ENCODE measurements at regions not wholly inside any gene's neighbourhood (a gene's known extent, or its start where the extent isn't known, plus 50 kb on each side); places are given as distances from the start of the nearest gene placed in this dataset.

DNA sequence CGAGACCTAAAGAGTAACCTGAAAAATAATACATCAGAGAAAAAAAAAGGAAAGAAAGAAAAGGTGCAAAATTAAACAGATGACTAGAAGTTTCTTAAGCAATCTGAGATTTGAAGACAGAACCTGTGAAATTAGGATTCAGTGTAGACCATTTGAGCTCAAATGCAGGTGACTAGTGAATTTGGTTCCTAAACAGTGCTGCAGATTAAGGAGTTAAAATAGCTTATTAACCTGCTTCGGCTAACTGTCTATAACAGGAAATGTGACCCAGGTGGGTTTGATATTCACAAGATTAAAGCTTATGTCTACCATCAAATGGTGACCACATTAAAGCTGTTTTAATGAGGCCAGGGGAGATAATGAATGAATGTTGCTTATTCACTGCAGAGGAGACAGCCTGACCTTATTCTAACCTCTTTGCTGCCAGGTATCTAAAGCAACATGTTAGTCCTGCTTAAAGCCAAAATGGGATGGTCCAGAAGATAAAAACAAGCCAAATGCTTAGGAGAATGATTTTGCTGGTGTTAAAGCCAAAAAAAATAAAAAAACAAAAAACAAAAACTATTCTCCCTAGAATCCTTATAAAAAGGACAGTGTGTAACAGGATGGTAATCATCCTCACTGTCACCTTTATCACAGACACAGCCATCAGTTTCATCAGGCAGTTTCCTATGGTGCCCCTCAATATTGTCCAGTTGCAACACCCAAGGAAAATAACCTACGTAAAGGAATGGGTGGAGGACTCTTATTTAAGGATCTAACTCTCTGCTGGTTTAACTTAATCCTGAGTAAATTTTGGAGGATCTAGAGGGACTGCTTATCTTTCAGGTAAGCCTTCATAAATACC, 769.0 kb upstream of the ZEB2 start (continued):
- TF ChIP-seq, protein P1, sequence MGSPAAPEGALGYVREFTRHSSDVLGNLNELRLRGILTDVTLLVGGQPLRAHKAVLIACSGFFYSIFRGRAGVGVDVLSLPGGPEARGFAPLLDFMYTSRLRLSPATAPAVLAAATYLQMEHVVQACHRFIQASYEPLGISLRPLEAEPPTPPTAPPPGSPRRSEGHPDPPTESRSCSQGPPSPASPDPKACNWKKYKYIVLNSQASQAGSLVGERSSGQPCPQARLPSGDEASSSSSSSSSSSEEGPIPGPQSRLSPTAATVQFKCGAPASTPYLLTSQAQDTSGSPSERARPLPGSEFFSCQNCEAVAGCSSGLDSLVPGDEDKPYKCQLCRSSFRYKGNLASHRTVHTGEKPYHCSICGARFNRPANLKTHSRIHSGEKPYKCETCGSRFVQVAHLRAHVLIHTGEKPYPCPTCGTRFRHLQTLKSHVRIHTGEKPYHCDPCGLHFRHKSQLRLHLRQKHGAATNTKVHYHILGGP (tag by site-specific recombination; IDR thresholded peaks at IDR 0.05) = no peak

DNA sequence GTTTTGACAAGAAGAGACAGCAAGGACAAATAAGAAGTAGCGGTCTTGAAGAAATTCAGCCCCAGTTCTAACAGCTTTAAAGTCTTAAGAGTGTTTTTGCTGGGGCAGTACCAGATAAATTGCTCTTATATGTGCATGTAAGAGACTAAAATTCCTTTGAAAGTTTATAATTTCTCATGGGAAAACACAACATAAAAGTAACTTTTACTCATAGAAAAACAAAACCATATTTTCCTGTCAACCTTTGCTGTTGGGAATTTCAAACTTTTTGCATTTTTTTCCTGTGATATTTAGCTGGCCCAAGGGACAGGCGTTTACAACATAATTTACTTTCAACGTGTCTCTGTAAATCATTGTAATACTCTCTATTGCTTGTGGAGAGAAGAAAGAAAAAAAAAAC, 767.8 kb upstream of the ZEB2 start:
- ChIA-PET POLR2A (no interaction called here), CTCF (no interaction called here)
- Histone ChIP-seq H3K36me3 (ENCODE audit: control insufficient read depth in 2 of 2, insufficient read depth in 1 of 2, low read length in 2 of 2) (no peaks in the 10 kb centered on the region), H3K4me1 (ENCODE audit: control insufficient read depth, insufficient read depth, low read length) (no peaks in the 10 kb centered on the region), H3K27ac (ENCODE audit: extremely low read depth, low read depth, low read length) (no peak overlapping the region), H3K4me3 (ENCODE audit: low read depth, low read length) (no peak overlapping the region), H3K9me3 (ENCODE audit: control insufficient read depth, insufficient read depth, low read depth, low read length) (no peaks in the 10 kb centered on the region)
- TF ChIP-seq ZNF132 (tag by site-specific recombination; IDR thresholded peaks at IDR 0.05; ENCODE audit: borderline replicate concordance) (no peak), ZNF16 (tag by site-specific recombination; IDR thresholded peaks at IDR 0.05; ENCODE audit: low read depth) (no peak), ZNF514 (tag by site-specific recombination; IDR thresholded peaks at IDR 0.05) (no peak), ZNF610 (tag by site-specific recombination; IDR thresholded peaks at IDR 0.05; ENCODE audit: borderline replicate concordance) (no peak), ZSCAN16 (tag by site-specific recombination; IDR thresholded peaks at IDR 0.05) (no peak), ZNF10 (tag by site-specific recombination; IDR thresholded peaks at IDR 0.05) (no peak), PRDM1 (tag by site-specific recombination; IDR thresholded peaks at IDR 0.05) (no peak), ZBTB1 (tag by site-specific recombination; IDR thresholded peaks at IDR 0.05) (no peak), REPIN1 (tag by site-specific recombination; IDR thresholded peaks at IDR 0.05; ENCODE audit: low read depth) (no peak), OSR2 (tag by site-specific recombination; IDR thresholded peaks at IDR 0.05) (no peak), YY2 (tag by site-specific recombination; IDR thresholded peaks at IDR 0.05) (no peak), ZNF510 (tag by site-specific recombination; IDR thresholded peaks at IDR 0.05; ENCODE audit: insufficient replicate concordance) (no peak)
- TF ChIP-seq, protein P2, sequence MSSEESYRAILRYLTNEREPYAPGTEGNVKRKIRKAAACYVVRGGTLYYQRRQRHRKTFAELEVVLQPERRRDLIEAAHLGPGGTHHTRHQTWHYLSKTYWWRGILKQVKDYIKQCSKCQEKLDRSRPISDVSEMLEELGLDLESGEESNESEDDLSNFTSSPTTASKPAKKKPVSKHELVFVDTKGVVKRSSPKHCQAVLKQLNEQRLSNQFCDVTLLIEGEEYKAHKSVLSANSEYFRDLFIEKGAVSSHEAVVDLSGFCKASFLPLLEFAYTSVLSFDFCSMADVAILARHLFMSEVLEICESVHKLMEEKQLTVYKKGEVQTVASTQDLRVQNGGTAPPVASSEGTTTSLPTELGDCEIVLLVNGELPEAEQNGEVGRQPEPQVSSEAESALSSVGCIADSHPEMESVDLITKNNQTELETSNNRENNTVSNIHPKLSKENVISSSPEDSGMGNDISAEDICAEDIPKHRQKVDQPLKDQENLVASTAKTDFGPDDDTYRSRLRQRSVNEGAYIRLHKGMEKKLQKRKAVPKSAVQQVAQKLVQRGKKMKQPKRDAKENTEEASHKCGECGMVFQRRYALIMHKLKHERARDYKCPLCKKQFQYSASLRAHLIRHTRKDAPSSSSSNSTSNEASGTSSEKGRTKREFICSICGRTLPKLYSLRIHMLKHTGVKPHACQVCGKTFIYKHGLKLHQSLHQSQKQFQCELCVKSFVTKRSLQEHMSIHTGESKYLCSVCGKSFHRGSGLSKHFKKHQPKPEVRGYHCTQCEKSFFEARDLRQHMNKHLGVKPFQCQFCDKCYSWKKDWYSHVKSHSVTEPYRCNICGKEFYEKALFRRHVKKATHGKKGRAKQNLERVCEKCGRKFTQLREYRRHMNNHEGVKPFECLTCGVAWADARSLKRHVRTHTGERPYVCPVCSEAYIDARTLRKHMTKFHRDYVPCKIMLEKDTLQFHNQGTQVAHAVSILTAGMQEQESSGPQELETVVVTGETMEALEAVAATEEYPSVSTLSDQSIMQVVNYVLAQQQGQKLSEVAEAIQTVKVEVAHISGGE (tag by site-specific recombination; conservative IDR thresholded peaks at IDR 0.05; ENCODE audit: low read depth) = no peak
- TF ChIP-seq, protein P3, sequence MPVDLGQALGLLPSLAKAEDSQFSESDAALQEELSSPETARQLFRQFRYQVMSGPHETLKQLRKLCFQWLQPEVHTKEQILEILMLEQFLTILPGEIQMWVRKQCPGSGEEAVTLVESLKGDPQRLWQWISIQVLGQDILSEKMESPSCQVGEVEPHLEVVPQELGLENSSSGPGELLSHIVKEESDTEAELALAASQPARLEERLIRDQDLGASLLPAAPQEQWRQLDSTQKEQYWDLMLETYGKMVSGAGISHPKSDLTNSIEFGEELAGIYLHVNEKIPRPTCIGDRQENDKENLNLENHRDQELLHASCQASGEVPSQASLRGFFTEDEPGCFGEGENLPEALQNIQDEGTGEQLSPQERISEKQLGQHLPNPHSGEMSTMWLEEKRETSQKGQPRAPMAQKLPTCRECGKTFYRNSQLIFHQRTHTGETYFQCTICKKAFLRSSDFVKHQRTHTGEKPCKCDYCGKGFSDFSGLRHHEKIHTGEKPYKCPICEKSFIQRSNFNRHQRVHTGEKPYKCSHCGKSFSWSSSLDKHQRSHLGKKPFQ (tag by site-specific recombination; IDR thresholded peaks at IDR 0.05) = no peak
- TF ChIP-seq, protein P4, sequence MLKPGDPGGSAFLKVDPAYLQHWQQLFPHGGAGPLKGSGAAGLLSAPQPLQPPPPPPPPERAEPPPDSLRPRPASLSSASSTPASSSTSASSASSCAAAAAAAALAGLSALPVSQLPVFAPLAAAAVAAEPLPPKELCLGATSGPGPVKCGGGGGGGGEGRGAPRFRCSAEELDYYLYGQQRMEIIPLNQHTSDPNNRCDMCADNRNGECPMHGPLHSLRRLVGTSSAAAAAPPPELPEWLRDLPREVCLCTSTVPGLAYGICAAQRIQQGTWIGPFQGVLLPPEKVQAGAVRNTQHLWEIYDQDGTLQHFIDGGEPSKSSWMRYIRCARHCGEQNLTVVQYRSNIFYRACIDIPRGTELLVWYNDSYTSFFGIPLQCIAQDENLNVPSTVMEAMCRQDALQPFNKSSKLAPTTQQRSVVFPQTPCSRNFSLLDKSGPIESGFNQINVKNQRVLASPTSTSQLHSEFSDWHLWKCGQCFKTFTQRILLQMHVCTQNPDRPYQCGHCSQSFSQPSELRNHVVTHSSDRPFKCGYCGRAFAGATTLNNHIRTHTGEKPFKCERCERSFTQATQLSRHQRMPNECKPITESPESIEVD (tag by site-specific recombination; IDR thresholded peaks at IDR 0.05) = no peak
- TF ChIP-seq, protein P5, sequence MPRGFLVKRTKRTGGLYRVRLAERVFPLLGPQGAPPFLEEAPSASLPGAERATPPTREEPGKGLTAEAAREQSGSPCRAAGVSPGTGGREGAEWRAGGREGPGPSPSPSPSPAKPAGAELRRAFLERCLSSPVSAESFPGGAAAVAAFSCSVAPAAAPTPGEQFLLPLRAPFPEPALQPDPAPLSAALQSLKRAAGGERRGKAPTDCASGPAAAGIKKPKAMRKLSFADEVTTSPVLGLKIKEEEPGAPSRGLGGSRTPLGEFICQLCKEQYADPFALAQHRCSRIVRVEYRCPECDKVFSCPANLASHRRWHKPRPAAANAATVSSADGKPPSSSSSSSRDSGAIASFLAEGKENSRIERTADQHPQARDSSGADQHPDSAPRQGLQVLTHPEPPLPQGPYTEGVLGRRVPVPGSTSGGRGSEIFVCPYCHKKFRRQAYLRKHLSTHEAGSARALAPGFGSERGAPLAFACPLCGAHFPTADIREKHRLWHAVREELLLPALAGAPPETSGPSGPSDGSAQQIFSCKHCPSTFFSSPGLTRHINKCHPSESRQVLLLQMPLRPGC (tag by site-specific recombination; IDR thresholded peaks at IDR 0.05) = no peak

All from HEK293 (cell line).